ENCODE measurements at regions not wholly inside any gene's neighbourhood (a gene's known extent, or its start where the extent isn't known, plus 50 kb on each side); places are given as distances from the start of the nearest gene placed in this dataset.

DNA sequence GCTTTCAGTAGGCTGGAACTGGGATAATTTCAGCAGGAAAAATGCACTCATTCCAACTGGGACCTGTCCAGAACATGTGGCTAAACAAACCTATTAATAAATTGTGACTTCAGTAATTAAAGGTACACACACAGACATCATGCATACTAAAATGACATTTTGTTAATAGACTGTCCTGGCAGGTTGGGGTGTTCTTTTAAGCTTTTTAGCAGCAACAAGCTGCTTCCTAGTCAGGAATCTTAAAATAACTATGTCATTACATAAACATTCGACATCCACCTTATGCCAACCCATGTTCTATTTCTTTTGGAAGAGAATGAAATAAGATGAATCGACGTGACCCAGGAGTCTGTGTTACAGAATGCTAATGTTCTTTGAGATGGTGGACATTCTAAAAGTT, 435.7 kb downstream of the TXNL1 start:
- DNase-seq = no peak

DNA sequence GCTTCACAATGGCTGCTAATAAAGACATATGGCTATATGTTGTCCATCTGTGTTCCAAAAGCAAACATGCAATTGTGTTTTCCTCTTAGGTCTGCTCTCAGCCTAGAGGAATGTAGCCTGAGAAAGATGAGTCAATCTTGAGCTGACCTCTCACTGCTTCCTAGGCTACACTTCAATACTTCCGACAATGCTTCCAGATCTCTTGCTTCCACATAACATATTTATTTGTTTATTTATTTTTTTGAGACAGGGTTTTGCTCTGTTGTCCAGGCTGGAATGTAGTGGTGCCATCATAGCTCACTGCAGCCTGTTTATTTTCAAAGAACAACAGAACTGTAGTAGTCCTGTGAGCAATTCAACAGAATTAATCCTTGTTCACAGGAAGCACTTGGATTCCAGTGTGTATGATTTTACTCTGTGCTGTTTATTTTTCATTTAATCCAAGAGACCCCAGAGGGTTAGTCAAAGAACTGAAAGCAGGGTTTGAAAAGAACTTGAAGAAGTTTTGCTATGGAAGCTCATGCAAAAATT, 437.9 kb downstream of the TXNL1 start:
- DNase-seq = no peak

- DNase-seq = no peak
Measured at GRCh38 chr18:56199580-56200330, 438.6 kb downstream of the TXNL1 start.

DNA sequence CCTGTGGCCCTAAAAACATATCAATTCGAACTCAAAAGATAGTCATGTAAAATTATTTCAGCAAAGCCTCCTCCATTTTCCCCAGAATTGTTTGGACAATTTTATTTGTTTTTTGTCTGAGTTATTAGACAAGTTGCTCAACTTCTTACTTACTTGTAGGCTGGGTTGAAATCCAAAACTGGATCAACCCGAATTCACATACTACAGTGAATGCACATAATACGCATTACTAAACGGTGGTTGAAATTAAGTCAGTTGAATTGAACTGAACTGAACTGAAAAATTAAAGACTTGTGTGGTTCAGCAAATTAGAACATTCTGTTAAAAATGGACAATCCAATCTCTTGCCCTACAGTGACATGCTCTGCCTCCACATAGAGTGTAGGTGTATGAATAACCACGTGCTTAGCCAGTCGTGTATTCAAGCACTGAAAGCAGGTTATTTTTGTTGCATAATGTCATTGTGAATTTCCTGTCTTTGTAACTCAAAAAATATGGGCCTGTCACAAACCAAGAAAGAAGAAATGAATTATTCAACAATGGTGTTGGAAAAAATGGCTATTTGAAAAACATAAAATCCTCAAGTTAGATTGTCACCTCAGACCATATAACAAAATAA, 441.0 kb downstream of the TXNL1 start:
- DNase-seq = no peak

DNA sequence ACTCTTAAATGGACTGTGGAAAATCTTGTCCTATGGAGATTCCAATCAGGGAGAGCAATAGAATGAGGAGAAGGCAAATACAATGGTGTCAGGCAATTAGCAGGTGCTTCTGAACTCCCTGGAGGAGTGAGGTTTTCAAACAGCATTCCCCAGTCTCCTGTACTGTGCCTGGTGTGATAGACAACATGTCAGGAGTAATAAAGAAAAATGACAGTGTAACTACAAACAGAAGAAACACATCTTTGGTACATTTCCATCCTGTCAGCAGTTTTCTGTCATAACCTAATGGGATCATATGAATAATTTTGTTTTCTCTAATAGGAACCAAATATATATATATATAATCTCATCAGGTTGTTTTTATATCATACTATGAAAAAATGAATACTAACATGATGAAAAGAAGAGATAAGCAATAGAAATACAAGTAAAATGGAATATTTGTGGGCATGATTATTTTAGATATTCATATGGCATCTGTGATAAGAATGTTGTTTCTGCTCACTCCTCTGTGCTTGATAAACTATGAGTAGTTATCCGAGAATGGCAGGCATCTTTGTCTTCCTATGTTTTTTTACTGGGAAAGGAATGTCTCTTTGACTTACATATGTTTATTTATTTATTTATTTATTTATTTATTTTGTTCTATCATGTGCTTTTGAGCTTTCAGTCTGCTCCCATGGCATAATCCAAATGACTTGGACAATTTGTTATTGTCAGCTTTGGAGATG, 441.7 kb downstream of the TXNL1 start:
- DNase-seq = no peak

DNA sequence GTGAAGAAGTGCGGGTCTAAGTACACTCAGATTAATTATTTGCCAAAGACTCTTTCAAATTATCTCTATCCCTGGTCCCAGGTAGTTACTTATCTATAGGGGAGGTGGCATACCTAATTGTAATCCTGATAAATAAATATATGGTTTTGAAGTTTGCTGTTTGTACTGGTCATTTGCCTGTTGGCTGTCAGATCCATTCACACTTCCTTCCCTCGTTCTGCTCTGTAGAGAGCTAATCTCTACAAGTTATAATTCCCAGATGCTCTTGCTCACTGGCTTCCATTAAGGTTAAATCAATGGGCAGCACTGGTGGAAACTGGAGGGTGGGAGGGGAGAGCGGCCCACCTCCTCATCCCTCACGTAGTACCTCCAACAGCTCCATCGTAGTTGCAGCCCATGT, 447.1 kb downstream of the TXNL1 start:
- DNase-seq = no peak

DNA sequence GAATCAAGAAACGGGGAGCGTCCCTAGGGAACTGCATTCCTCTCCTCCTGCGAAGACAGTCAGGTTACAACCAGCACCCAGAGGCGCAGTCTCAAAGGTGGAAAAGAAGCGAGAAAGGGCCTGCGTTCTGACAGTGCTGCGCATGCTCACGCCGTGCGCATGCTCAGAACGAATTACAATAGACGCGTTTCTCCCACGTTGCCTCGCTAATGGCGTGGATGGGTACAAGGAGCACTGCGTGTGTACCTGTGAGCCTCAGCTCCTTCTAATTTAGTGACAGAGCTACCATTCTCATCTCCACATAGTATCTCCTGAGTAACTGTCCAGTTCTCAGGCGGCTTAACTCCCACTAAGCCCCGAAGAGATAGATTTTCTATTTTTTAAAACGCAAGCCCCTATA, 448.8 kb downstream of the TXNL1 start:
- no peak for DNase-seq

DNA sequence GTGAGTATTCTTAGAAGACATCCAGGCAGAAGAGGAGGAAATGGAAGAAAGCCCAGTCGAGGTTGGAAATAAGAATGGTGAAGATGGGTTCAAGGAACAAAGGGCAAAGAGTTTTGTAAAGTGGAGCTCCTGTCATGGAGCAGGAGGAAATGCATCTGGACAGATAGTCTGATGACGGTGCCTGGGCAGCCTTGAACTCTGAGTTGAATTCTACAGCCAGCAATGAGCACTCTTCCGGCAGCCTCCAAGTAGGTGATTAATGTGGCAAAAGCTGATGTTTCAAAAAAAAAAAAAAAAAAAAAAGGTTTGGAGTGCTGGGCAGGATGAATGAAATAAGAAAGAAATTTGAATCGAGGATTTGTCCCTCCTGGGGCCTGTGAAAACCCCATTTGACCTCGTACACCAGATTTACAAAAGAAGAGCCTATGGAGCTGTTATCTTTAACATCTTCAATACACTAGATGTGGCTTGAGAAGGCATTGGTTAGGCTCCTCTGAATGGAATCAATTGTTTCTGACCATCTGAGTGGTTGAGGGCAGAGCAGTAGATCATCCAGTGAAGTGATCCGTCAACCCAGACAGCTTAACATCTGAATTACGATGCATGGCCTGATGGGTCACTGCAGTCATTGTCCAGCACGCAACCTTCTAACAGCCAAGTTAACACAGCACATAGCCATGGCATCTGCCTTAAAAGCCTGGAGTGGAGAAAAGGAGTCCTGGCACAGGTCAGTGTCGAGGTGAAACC, 449.7 kb downstream of the TXNL1 start:
- DNase-seq = no peak

DNA sequence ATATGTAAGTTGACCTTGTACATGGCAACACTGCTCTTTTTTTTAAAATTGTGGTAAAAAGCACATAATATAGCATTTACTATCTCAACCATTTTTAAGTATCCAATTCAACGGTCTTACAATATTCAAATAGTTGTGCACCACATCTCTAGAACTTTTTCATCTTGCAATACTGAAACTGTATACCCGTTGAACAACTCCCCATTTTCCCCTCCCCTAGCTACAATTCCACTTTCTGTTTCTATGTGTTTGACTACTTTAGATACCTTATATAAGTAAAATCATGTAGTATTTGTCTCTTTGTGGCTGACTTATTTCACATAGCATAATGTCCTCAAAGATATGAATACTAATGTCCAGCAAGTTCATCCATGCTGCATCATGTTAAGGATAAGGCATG, 452.1 kb downstream of the TXNL1 start:
- no peak for DNase-seq

DNA sequence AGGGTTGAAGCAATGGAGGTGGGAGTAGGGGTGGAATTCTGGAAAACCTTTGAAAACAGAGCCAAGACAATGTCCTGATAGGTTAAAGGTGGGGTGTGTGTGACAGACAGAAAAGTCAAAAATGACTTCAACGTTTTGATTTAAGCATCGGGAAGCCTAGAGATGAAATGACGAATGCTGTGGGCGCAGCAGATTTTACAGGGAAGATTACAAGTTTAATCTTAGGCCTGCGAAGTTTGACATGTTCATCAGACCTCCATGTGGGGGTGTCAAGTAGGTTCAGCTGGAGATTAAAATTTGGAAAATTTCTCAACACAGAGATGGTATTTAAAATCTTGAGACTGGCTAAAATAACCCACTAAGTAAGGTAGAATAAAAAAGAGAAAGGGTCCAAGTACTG, 453.3 kb downstream of the TXNL1 start:
- no peak for DNase-seq

DNA sequence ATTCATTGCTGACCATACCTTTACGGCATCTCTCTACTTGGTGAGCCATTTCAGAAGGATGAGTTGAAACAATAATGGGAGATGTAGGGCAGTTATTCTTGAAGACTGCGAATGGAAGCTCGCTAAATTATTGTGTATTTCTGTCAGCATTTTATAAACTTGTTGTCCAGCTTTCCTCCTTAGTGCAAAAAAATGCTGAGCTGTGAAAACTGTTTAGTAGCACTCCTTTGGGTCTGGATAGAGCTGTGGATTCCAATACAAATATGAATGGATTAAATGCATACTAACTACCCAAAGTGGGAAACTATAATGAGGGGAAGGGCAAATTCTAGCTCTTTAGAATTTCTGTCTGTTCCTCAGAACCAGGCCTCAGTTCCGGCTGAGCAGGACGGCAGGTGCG, 461.6 kb downstream of the TXNL1 start:
- no peak for DNase-seq

- no peak for DNase-seq
Measured at GRCh38 chr18:56175330-56176001, 462.9 kb downstream of the TXNL1 start.

DNA sequence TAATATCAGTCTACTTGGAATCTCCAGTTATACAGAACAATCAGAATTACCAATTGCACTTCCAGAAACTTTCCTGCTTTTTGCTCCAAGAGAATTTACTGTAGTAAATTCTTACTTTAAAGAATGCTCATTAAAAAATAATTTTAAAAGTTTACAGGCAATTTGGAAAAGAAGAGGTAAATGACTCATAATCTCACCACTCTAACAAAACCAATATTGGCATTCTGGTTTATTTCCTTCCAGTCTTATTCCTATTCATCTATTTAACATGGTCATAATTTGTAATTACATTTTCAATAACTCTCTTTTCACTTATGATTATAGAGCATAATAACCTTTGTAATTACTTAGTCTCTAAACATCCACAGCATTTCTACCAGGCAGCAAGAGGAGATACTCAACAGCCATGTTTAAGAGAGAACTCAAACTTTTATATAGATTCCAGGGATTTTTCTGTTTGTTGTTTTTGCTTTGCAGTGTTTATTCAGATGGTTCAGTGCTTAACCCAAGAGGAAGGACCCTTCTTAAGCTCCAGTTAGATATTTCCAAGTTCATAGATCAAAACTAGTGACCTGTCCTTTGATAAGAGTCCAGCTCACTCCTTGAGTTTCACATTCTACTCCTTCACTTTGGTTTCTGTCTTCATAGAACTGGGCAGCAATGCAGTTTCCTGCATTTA, 464.7 kb downstream of the TXNL1 start:
- no peak for DNase-seq

DNA sequence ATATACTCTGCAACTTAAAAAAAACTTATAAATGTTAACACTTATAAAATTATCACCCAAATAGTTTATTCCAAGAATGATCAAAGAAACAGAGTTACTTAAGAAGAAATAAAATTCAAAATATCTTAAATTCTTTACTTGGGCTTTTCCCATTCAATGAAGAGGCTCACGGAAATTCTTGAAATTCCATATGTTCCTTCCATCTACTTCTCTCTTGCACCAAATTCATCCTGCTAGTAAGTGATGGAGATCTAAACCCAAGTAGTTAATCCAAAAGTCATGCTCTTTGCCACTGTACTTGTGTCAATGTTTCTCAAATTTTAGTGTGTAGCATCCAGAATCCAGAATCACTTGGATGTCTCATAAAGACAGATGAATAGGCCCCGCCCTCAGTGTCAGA, 465.9 kb downstream of the TXNL1 start:
- DNase-seq = no peak

DNA sequence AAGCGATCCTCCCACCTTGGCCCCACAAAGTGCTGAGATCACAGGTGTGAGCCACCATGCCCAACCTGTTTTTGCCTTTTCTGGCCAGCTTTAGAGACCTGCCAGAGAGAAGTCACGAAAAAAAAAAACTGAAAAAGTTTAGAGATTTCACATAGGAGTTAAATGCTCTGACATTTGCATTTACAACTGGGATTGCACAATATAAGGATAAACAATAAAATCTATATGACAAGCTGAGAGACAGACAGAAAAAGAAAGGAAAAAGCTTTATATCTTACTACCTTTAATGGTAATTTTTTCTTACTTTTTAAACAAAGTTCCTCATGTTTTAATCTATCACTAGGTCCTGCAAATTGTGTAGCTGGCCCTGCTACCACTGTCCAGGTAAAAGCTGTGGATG, 466.5 kb downstream of the TXNL1 start:
- DNase-seq = no peak

DNA sequence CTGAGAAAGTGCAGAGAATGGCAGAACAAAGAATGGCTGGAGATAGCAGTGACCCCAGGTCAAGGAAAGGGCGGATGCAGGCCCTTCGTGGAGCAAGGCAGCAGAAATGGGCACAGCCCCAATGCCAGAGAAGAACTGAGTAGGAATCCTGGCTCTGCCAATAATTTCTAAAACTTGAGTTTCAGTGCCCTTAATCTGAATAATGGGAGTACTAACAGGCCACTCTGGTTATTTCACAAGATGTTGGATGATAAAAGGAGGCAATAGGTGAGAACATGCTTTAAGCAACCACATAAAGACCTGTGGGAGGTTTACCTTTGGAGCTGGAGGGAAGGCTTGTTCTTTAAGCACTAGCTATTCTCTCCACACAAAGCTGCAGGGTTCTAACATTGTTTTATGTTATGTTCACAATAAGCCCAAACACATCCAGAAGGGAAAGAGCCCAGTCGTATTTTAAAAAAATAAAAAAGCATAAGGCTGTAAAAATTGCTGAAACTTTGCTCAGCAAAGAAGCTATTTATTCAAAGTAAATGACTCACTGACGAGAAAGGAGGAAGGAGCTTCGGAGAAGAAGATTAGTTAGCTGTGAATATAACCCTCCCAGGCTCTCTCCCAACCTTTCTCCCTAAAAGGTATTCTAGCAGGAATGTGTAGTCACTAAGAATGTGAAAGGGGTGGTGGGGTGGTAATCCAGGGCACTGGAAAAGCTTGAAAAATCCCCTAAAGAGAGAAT, 470.2 kb downstream of the TXNL1 start:
- DNase-seq = no peak

DNA sequence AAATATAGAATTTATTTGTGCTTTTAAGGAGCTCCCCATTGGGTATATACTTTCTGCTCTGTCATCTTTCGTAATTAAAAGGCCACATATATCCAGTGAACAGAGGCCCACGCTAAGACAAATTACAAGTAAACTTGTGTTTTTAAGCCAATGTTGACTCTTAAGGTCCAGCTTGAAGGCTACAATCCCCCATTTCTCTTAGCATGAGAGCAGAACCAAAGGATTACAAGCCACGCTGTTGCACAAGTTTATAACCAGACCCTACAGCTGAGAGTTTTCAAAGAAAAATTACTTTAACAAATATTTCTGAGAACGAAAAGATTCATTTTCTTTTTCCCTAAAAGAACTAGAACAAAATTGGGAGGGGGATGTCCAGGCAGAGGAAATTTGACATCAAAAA, 471.0 kb downstream of the TXNL1 start:
- DNase-seq = no peak

GRCh38 chr18:56166914-56167313, 471.5 kb downstream of the TXNL1 start:
- no peak for DNase-seq

DNA sequence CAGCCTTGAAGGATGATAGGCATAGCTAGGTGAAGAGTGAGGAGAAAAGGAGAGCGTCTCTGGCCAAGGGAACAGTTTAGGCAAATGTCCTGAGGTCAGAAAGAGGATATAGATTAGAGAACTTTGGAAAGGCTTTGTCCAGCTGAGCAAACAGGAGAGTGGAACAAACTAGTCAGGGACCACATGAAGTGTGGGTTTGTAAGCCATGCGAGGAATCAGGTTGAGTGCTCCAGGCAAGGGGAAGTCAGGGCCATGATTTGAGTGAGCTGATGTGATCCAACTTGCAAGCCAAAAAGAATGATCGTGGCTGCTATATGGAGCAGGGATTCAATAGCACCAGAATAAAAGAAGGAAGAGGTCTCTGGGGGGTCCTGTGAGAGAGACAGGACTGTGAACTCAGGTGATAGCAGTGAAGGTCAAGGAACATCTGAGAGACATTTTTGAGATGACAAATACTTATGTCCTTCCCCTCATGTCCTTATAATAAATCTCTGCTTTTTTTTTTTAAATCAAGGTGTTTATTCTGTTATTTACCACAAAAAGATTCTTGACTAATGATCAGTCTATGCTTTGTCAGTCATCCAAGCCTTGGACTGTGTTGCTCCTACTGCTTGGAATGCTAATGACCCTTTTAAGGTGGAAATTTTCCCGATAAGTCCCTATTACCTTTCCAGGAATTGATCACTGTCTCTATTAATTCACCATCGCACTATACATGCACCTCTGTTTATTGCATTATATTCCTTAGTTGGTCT, 472.6 kb downstream of the TXNL1 start:
- no peak for DNase-seq

Data from CD4-positive, alpha-beta T cell treated with Interferon gamma for 1 hour (primary cell).